Omental fat pad (tissue), 3 donors: ENCODE measurements at regions not wholly inside any gene's neighbourhood (a gene's known extent, or its start where the extent isn't known, plus 50 kb on each side); places are given as distances from the start of the nearest gene placed in this dataset.

Experiments used
- ATAC-seq: fragments of 150-250 bp; one replicate; pipeline ENCODE4 v1.9.1; 2016; ENCODE audit warnings: mild to moderate bottlenecking, moderate library complexity; ENCODE audit not compliant: low FRiP score
- DNase-seq: peaks from one replicate; pipeline ENCODE4 v3.0.0-alpha.2; 2019; ENCODE audit warnings: low spot score
- TF ChIP-seq, protein P1 (sequence below), 3 donors: fragments of 450-650 bp; IDR thresholded peaks; one replicate each; pipeline ENCODE4 v1.5.1; 2016 to 2017; ENCODE audit warnings: antibody characterized with exemption in 3 of 3, mild to moderate bottlenecking in 3 of 3, moderate library complexity in 2 of 3

DNA sequence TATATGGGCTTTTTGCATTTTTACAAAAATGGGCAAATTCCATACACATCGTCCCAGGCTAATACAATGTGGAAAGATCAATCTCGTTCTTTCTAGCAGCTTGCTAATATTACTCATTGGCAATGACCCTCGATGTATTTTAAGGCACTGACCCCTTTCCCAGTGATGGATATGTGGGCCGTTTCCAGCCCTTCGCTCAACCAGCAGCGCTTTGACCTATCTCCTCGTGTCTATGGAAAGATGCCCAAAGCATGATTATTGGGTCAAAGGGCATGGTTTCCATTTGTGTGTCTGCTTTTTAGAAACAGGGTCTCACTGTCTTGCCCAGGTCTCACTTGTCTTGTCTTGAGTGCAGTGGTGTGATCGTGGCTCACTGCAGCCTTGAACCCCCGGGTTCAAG lies 273.8 kb downstream of the MRTFB start:
- DNase-seq = no peak
- ATAC-seq = no peak
- TF ChIP-seq, protein P1, sequence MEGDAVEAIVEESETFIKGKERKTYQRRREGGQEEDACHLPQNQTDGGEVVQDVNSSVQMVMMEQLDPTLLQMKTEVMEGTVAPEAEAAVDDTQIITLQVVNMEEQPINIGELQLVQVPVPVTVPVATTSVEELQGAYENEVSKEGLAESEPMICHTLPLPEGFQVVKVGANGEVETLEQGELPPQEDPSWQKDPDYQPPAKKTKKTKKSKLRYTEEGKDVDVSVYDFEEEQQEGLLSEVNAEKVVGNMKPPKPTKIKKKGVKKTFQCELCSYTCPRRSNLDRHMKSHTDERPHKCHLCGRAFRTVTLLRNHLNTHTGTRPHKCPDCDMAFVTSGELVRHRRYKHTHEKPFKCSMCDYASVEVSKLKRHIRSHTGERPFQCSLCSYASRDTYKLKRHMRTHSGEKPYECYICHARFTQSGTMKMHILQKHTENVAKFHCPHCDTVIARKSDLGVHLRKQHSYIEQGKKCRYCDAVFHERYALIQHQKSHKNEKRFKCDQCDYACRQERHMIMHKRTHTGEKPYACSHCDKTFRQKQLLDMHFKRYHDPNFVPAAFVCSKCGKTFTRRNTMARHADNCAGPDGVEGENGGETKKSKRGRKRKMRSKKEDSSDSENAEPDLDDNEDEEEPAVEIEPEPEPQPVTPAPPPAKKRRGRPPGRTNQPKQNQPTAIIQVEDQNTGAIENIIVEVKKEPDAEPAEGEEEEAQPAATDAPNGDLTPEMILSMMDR (IDR thresholded peaks at IDR 0.05) = no peak

DNA sequence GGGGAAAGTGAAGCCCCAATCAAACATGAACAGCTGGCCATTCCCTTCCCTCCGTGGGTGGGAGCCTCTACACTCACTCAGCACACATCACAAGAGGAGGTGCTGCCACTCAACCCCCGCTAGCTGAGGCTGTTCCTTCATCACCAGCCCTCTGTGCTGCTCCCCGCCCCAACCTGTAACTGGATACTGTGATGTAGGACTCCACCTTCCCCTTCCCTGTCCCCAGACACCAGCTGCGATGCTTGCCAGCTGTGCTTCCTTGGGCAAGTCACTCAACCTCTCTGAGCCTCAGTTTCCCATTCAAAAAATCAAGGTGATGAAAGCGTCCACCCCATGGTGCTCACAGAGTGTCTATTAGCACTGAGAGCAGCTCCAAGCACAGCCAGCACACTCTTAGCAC lies 273.2 kb downstream of the MRTFB start:
- DNase-seq (no peak), ATAC-seq (no peak)
- TF ChIP-seq, protein P1 (IDR thresholded peaks at IDR 0.05) = no peak

DNA sequence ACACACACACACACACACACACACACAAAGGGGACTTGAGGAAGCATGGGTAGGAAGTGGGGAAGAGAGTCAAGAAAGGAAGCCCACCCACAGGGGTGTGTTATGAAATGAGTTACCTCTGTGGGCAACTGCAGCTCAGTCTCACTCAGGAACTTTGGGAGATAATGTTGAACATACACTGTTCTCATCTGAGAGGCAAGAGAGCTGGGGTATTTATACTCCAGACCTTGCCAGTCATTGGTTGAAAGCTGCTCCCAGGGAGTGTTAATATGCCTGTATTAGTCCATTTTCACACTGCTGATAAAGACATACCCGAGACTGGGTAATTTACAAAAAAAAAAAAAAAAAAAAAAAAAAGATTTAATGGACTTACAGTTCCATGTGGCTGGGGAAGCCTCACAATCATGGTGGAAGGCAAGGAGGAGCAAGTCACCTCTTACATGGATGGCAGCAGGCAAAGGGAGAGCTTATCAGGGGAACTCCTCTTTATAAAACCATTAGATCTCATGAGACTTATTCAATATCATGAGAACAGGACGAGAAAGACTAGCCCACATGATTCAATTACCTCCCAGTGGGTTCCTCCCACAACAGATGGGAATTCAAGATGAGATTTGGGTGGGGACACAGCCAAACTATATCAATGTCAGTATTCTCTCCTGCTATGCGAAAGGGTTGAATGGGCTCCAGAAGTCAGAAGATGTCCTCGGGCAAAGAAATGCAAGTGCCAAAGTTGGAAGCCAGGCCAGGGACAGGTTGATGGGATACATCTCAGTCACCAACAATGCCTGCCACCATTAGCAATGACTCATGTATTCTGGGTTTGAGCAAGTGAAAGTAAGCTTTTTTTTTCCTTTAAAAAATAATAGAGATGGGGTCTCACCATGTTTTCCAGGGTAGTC lies 270.5 kb downstream of the MRTFB start:
- DNase-seq (no peak), ATAC-seq (no peak)
- TF ChIP-seq, protein P1 (IDR thresholded peaks at IDR 0.05) = no peak

DNA sequence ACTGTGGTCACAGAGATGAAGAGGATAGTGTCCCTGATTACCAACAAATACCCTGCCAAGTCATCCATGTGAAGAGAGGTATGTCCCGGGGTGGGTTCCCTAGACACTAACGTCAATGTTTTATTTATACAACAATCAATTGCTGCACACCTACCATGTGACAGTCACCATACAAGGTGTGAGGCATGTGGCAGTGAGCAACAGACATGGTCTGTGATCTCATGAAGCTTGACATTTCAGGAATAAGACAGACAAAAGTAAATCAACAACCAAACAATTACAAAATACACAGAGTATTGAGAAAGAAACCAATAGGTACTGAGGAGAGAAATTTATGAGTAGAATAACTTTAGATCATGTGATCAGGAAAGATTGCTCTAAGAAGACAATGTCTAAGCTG lies 268.6 kb downstream of the MRTFB start:
- TF ChIP-seq, protein P1 (IDR thresholded peaks at IDR 0.05) = no peak
- DNase-seq (no peak), ATAC-seq (no peak)

DNA sequence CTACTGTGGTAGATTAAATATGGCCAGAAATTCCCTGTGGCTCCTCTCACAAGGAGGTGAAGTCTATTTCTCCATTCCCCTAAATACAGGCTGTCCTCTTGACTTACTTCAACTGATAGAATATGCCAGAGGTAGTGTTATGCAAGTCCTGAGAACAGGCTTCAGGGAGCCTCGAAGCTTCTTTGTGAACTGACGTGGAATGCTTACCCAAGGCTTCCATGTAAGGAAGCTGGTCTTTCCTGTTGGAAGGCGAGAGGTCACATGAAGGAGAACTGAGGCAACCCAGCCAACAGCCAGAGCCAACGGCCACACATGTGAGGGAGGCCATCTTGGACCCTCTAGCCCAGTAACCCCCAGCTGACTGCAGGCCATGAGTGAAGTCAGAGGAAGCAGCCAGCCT lies 267.9 kb downstream of the MRTFB start:
- DNase-seq (no peak), ATAC-seq (no peak)
- TF ChIP-seq, protein P1 (IDR thresholded peaks at IDR 0.05) = no peak

DNA sequence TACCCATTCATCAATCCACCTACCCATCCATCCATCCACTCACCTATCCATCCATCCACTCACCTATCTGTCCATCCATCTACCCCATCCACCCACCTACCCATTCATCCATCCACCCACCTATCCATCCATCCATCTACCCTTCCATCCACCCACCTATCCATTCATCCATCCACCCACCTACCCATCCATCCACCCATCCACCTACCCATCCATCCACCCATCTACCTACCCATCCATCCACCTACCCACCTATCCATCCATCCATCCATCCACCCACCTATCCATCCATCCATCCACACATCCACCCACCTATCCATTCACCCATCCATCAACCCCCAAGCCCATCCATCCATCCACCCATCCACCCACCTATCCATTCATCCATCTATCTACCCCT lies 267.1 kb downstream of the MRTFB start:
- TF ChIP-seq, protein P1 (IDR thresholded peaks at IDR 0.05) = no peak
- ATAC-seq = no peak
- no peak for DNase-seq
